ENCODE measurements at regions not wholly inside any gene's neighbourhood (a gene's known extent, or its start where the extent isn't known, plus 50 kb on each side); places are given as distances from the start of the nearest gene placed in this dataset.

- no peak for DNase-seq
Observed at GRCh38 chr21:43364261-43364510, 62.7 kb downstream of the SIK1 start.

GRCh38 chr21:43363506-43364260, 63.2 kb downstream of the SIK1 start:
- no peak for DNase-seq

- no peak for DNase-seq
Observed at GRCh38 chr21:43362915-43363314, 64.0 kb downstream of the SIK1 start.

- DNase-seq, result peak; percentile 32
Observed at GRCh38 chr21:43362321-43362791, 64.6 kb downstream of the SIK1 start.

- peak; percentile 45 for DNase-seq
Observed at GRCh38 chr21:43361493-43362296, 65.2 kb downstream of the SIK1 start.

GRCh38 chr21:43361127-43361492, 65.8 kb downstream of the SIK1 start:
- peak; percentile 44 for DNase-seq

GRCh38 chr21:43360441-43361126, 66.3 kb downstream of the SIK1 start:
- no peak for DNase-seq

- no peak for DNase-seq
Observed at GRCh38 chr21:43358940-43359822, 67.8 kb downstream of the SIK1 start.

GRCh38 chr21:43357715-43358430, 69.1 kb downstream of the SIK1 start:
- no peak for DNase-seq

GRCh38 chr21:43355925-43356289, 71.0 kb downstream of the SIK1 start:
- DNase-seq, result no peak

GRCh38 chr21:43355266-43355924, 71.5 kb downstream of the SIK1 start:
- DNase-seq, result no peak

GRCh38 chr21:43354666-43355065, 72.3 kb downstream of the SIK1 start:
- no peak for DNase-seq

GRCh38 chr21:43354026-43354420, 72.9 kb downstream of the SIK1 start:
- DNase-seq, result no peak

GRCh38 chr21:43353282-43354025, 73.5 kb downstream of the SIK1 start:
- no peak for DNase-seq

- no peak for DNase-seq
Observed at GRCh38 chr21:43352568-43353281, 74.2 kb downstream of the SIK1 start.

GRCh38 chr21:43352154-43352537, 74.8 kb downstream of the SIK1 start:
- DNase-seq, result no peak

GRCh38 chr21:43351501-43352153, 75.3 kb downstream of the SIK1 start:
- no peak for DNase-seq

GRCh38 chr21:43349644-43350043, 77.3 kb downstream of the SIK1 start:
- no peak for DNase-seq

- DNase-seq, result no peak
Observed at GRCh38 chr21:43348801-43349261, 78.1 kb downstream of the SIK1 start.
